NCI-H146 treated with DMSO at 0.1 percent for 48 hours (cell line): ENCODE measurements at regions not wholly inside any gene's neighbourhood (a gene's known extent, or its start where the extent isn't known, plus 50 kb on each side); places are given as distances from the start of the nearest gene placed in this dataset.
A peak's percentile ranks its signal among the peaks of the same experiment; 100 is the strongest.
"Not testable (repeated sequence)": the region's sequence is repeated elsewhere in the genome, so short reads cannot be mapped to it uniquely, and the experiment has no call there.

Source experiments
- DNase-seq: peaks from one replicate; lab custom pipeline; 2025; ENCODE audit not compliant: unreplicated experiment; lab: John Stamatoyannopoulos, UW

- DNase-seq: no peak
Measured at GRCh38 chr5:78726571-78726970, 78.0 kb upstream of the LHFPL2 start.

DNA sequence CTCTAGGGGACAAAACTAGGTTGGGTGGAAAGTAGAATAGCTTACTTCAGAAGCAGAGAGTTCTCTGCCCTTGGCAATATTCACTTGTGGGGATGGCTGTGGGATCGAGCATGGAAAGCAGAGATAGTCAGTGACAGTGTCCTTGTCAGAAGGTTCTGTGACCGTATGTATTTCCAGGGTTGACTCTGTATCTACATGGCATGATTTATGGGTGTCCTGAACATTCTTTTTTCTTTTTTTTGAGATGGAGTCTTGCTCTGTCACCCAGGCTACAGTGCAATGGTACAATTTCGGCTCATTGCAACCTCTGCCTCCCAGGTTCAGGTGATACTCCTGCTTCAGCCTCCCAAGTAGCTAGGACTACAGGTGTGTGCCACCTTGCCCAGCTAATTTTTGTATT is 77.4 kb upstream of the LHFPL2 start:
- no peak for DNase-seq

- DNase-seq: no peak
Measured at GRCh38 chr5:78724061-78724460, 75.5 kb upstream of the LHFPL2 start.

GRCh38 chr5:78720997-78721396 is 72.4 kb upstream of the LHFPL2 start:
- peak; percentile 28 for DNase-seq

DNA sequence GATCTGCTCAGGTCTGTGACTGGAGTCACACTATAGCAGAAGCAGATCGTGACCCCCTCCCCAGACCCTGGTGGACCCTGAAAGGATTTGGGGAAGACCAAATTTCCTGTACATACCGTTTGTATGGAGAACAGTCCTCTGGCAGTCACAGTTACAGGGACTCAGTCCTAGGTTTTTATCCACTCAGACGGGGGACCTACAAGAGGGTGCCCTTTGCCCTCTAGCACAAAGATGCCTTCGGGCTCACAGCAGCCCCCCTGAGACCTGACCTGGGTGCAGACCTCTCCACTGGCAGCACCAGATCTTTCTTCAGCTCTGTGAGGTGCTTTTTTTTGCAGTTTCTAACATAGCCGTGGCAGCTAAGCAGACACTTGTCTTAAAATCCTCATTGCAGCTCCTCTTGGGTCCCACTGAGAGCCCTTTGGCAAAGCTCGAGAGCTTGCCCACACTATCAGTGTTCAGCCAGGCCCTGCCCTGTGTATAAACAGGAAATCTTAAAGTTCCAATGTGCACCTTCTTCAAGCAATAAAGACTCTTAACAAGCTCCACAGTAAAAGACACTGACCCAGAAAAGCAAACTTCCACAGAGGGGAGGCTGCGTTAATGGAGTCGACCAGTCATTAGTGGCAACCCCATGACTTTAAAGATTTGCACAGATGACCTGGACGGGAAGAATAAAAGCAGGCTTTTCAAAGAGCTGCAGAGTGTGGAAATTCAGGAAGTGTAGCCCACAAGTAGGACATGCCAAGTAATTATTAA is 71.8 kb upstream of the LHFPL2 start:
- DNase-seq: no peak

DNA sequence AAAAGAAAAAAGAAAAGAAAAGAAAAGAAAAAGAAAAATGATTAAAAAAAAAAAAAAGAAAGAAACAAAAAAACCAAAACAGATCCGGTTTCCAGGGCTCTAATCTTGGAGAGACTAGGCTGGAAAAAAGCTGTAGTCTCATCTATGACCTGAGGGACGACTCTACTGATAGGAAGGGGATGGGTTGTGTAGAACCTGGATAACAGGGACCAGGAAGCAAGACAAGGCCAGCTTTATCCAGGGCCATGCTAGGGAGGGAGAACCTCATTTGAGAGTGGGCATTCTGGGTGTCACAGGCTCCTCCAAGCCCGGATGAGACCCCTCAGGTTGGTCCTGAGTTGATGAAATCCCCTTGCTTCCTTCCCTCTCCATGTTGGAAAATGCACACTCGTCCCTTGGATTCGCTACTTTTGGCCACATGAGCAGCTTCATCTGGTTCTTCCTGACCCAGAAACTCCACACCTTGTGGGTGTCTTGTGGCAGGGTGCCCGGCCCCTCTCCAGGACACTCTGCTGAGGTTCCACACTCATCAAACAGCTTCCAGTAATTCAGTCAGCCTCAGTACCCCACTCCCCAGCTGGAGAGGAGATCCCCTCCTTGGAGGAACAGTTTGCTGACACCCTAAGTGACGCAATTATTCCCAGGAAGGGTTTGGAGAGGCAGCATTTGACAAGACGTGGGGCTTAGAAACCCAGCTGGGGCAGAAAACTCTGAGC is 71.1 kb upstream of the LHFPL2 start:
- no peak for DNase-seq

- DNase-seq: peak; percentile 16
Measured at GRCh38 chr5:78718824-78719223, 70.3 kb upstream of the LHFPL2 start.

- peak; percentile 88 for DNase-seq
Measured at GRCh38 chr5:78717674-78718584, 69.4 kb upstream of the LHFPL2 start.

GRCh38 chr5:78716206-78716605 is 67.6 kb upstream of the LHFPL2 start:
- DNase-seq: no peak

- DNase-seq: not testable (repeated sequence)
Measured at GRCh38 chr5:78715351-78715750, 66.8 kb upstream of the LHFPL2 start.

- DNase-seq: not testable (repeated sequence)
Measured at GRCh38 chr5:78711670-78712069, 63.1 kb upstream of the LHFPL2 start.

DNA sequence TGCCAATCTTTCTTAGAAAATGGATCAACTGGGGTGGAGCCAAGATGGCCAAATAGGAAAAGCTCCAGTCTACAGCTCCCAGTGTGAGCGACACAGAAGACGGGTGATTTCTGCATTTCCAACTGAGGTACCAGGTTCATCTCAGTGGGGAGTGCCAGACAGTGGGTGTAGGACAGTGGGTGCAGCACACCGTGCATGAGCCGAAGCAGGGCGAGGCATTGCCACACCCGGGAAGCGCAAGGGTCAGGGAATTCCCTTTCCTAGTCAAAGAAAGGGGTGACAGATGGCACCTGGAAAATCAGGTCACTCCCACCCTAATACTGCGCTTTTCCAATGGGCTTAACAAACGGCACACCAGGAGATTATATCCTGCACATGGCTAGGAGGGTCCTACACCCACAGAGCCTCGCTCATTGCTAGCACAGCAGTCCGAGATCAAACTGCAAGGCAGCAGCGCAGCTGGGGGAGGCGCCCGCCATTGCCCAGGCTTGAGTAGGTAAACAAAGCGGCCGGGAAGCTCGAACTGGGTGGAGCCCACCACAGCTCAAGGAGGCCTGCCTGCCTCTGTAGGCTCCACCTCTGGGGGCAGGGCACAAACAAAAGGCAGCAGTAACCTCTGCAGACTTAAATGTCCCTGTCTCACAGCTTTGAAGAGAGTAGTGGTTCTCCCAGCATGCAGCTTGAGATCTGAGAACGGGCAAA is 61.3 kb upstream of the LHFPL2 start:
- not testable (repeated sequence) for DNase-seq

- no peak for DNase-seq
Measured at GRCh38 chr5:78706825-78707224, 58.3 kb upstream of the LHFPL2 start.

DNA sequence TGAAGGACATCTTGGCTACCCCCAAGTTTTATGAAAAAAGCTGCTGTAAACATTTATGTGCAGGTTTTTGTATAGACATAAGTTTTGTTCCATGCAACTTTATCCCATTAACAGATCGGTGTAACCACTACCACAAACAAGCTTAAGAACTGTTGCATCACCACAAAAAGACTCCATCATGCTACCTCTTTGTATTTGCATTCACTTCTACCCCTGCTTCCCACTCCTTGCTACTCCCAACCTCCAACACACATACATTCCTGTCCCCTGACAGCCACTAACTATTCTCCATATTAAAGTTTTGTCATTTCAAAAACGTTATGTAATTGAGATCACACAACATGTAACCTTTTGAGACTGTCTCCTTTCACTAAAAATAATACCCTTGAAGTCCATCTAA is 57.8 kb upstream of the LHFPL2 start:
- DNase-seq: no peak

DNA sequence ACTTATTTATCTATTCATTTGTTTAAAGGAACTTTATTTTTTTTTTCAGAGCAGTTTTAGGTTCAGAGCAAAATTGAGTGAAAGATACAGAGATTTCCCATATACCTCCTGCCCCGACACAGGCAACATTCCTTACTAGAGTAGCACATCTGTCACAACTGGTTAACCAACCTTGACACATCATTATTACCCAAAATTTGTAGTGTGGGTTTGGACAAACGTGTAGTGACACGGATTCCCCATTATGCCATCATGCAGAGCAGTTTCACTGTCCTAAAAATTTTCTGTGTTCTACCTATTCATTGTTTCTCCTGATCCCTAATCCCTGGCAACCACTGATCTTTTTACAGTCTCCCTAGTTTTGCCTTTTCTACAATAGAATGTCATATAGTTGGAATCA is 57.3 kb upstream of the LHFPL2 start:
- no peak for DNase-seq

DNA sequence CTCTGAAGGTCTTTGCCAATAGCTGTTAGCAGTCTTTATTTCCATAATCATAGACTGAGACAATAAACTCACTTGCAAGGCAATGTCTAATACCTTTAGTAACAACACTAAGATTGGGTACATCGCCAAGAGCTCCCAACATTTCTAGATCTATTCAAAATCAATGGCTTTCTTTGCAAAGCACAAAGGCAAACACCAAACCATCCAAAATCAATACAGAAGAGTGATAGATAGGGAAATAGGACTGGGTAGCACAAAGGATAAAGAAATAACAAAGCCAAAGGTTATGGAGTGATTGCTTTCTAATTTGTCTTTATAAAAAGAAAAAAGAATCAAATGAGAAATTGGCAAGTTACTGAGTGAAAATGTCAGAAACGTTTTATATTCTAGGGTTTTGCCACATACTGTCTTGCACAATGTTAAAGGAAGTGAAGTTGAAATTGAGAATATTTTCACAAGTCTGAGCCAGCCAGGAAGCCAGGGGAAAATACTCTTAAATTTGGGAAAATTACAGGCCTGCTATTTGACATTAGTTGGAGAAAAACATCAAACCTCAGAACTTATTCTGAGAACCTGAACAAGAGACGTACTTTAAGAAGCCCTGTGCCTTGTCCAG is 53.3 kb upstream of the LHFPL2 start:
- no peak for DNase-seq

DNA sequence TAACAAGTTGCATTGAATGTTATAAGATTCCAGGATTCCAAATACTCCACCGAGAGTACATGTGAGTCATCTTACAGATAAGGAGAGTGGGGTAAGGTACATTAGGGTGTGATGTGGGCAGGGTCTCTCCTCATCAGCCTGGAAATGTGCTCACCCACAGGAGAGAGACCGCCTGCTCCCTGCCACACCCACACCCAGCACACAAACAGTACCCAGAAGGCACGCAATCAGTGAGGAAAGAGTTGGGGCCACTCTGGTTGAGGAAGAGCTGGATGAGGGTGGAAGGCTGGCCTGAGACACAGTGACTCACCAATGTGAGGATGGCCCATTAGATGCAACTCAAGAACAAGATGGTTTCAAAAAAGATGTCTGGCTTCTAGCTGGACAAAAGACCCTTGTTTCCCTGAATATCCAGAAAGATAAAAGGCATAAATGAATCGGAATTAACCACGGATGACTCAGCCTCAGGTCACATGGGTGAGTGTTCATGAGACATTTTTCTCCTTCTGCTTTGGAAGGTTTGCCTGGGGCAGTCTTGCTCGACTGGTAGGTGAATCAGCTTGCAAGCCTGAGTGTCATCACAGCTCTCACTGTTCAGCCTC is 51.1 kb upstream of the LHFPL2 start:
- DNase-seq: no peak

- no peak for DNase-seq
Measured at GRCh38 chr5:78698191-78698791, 49.7 kb upstream of the LHFPL2 start.
